ENCODE measurements at regions not wholly inside any gene's neighbourhood (a gene's known extent, or its start where the extent isn't known, plus 50 kb on each side); places are given as distances from the start of the nearest gene placed in this dataset.

- no peak for TF ChIP-seq POLR2AphosphoS5 (IDR thresholded peaks at IDR 0.05; ENCODE audit: low read depth, low read length)
- TF ChIP-seq TAF1 (IDR thresholded peaks at IDR 0.05; ENCODE audit: borderline replicate concordance, insufficient read depth, low read length), result no peak
- no peak for TF ChIP-seq REST (IDR thresholded peaks at IDR 0.05; ENCODE audit: insufficient read depth in 1 of 2, low read depth in 2 of 2, low read length in 2 of 2)
Observed at GRCh38 chr1:115496904-115497527, 144.8 kb upstream of the VANGL1 start.
